HG03571 (cell line): ENCODE measurements at regions not wholly inside any gene's neighbourhood (a gene's known extent, or its start where the extent isn't known, plus 50 kb on each side); places are given as distances from the start of the nearest gene placed in this dataset.
A peak's percentile ranks its signal among the peaks of the same experiment; 100 is the strongest.
"Not testable (repeated sequence)": the region's sequence is repeated elsewhere in the genome, so short reads cannot be mapped to it uniquely, and the experiment has no call there.

Experiments used
- ATAC-seq: cut with Tn5 transposase; IDR thresholded peaks from one replicate; pipeline ENCODE4 v1.9.1; 2021; ENCODE audit not compliant: unreplicated experiment

GRCh38 chr5:21071986-21072385 is 1084.0 kb upstream of the CDH18 start:
- ATAC-seq = no peak

GRCh38 chr5:21071421-21071820 is 1083.4 kb upstream of the CDH18 start:
- ATAC-seq = no peak

- ATAC-seq = no peak
Measured at GRCh38 chr5:21070858-21071257, 1082.9 kb upstream of the CDH18 start.

- ATAC-seq = no peak
Measured at GRCh38 chr5:21067724-21068123, 1079.7 kb upstream of the CDH18 start.

- no peak for ATAC-seq
Measured at GRCh38 chr5:21063146-21063545, 1075.1 kb upstream of the CDH18 start.

DNA sequence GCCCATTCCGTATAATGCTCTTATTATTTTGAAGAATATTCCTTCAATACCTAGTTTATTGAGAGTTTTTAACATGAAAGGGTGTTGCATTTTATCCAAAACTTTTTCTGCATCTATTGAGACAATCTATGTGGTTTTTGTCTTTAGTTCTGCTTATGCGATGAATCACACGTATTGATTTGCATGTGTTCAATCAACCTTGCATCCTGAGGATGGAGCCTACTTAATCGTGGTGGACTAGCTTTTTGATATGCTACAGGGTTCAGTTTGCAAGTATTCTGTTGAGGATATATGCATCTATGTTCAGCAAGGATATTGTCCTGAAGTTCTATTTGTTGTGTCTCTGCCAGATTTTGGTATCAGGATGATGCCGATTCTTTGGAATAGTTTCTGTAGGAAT is 1070.3 kb upstream of the CDH18 start:
- peak; percentile 98 for ATAC-seq

DNA sequence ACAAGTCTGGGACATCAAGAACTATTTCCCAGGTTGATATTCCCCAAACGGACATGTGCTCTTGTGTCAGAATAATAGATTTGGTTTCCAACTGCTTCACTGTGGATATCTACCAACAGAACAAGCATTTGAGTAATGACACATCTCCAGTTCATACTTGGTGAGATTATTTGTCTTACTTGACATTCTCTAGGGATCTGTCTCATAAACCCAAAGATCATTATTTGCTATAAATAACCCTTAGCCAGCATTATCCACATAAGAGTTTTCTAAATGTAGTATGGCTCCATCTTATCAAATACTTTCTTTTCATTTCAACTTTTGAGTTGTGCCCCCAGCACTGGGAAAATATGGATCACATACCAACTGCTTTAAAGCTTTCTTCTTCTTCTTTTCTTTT is 1063.9 kb upstream of the CDH18 start:
- no peak for ATAC-seq

GRCh38 chr5:21049901-21050300 is 1061.9 kb upstream of the CDH18 start:
- no peak for ATAC-seq

DNA sequence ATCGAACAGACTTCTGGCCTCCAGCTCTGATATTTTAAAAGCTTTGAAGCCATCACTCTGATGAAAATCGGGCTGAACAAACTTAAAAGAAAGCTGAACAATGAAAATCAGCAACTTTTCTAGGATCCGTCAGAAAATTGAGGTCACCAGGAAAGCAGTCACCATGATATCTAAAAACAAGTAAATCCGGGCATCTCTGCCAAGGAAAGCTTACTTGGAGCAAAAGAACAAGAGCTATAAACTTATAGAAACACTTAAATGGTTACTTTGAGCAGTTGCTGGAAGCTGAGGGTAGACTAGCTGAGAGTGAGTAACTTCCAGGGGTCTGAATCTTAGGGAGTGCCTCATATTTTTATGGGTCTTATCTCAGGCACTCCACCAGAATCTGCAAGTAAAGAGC is 1043.0 kb upstream of the CDH18 start:
- no peak for ATAC-seq

GRCh38 chr5:21024966-21025365 is 1037.0 kb upstream of the CDH18 start:
- no peak for ATAC-seq

- ATAC-seq = no peak
Measured at GRCh38 chr5:21013237-21013636, 1025.2 kb upstream of the CDH18 start.

- ATAC-seq = no peak
Measured at GRCh38 chr5:21007781-21008180, 1019.8 kb upstream of the CDH18 start.

DNA sequence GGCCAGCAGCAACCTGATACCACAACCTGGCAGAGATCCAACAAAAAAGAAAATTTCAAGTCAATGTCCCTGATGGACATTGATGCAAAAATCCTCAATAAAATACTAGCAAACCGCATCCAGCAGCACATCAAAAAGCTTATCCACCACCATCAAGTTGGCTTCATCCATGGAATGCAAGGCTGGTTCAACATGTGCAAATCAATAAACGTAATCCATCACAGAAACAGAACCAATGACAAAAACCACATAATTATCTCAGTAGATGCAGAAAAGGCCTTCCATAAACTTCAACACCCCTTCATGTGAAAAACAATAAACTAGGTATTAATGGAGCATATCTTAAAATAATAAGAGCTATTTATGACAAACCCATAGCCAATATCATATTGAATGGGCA is 1000.9 kb upstream of the CDH18 start:
- ATAC-seq = not testable (repeated sequence)

DNA sequence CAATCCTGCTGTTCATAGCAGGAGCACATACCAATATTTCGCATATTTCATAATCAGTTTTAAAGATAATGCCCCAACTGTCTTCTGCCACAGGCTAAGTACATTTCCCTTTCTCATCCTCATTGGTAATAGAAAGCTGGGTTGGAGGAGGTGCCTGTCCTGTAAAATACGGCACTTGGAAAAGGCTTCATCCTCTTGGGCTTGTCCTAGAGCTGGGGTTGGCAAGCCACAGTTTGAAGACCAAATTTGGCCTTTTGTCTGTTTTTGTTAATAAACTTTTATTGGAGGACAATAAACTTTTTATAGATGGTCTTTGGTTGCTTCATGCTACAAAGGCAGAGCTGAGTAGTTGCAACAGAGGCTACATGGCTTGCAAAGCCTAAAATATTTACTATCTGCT is 997.8 kb upstream of the CDH18 start:
- ATAC-seq = no peak

DNA sequence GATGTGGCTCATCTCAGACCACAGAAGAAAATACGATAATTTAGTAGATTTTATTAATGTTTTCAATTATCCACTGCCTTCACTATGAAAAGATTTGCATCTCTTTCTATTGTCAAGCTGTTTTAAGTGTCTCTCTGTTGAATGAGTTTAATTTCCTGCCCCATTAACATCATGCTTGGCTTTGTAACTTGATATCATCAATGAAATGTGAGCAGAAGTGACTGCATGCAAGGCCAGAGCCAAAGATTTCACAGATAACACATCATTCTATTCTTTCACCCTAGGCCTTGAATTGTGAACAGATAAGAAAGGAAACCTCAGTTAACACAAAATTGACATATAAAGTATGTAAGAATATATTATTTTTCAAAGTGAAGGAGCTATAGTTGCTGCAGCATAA is 986.4 kb upstream of the CDH18 start:
- ATAC-seq = no peak

DNA sequence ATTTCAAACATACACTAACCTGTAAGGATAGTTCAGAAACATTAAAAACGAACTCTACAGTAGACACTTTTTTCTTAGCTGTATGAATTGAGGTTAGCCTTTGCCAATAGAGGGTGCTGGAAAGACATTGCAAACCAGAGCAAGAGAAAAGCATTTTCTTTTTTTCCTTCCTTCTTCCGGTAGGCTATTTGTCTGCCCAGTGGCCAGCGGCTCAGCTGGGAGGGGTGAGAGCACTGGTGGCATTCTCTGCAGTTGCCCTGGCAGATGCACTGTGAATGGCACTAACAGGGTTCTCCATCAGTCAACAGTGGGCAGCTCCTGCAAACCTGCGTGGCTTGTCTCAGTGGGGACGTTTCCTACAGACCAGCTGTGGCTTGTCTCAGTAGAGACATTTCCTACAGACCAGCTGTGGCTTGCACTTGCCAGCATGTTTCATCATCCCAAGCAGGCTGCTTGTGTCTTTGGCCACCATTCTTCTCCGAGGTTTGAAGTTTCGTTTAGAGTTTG is 984.5 kb upstream of the CDH18 start:
- no peak for ATAC-seq

- ATAC-seq = no peak
Measured at GRCh38 chr5:20959347-20959746, 971.3 kb upstream of the CDH18 start.

DNA sequence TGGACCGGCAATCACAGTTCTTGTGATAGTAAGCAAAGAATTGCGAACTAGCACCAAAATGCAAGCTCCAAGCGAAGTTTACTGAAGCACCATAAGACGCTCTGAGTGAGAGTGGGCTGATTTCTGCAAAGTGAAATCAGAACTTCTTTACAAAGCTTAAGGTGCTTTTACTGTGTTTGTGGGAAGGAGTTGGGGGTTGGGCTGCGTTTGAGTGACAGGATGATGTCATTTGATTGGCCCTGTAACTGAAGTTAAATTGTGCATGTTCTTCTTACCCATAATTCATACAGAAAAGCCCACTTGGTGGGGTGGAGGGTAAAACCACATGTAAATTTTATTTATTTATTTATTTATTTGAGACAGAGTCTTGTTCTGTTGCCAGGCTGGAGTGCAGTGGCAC is 970.6 kb upstream of the CDH18 start:
- no peak for ATAC-seq

DNA sequence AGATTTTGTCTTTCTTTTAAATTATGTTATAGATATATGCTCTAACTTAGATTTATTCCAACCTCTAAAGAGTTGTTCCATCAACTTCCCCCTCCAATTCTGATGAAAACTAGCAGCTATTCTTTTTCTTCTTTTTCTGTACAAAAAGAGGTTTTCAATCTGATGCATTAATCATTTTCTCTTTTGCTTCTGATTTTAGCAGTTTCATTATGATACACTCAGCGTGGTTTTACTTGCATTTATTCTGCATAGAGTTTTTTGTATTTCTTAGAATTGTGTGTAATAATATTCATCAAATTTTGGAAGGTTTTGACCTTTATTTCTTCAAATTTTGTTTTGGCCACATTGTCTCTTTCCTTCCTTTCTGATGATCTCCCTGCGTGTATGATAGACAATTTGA is 968.1 kb upstream of the CDH18 start:
- no peak for ATAC-seq

DNA sequence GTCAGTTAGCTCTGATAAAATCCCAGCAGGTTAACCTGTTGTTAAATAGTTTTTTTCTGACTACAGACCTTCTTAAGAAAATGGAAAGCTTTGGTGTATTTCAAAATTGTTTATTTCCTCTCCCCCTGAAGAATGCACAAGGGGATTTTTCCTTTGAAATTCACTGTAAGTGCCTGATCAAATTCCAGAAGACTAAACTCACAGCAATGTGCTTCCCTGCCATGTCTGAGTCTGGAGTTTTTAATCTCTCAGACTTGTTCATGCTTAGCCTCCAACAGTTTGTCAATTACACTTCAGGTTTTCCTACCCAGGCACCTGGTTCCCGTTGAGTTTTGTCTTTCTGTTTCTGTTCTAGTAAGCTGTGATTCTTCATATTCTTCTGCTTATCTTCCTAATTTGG is 961.6 kb upstream of the CDH18 start:
- no peak for ATAC-seq

GRCh38 chr5:20943183-20943971 is 955.4 kb upstream of the CDH18 start:
- not testable (repeated sequence) for ATAC-seq

GRCh38 chr5:20942603-20943002 is 954.6 kb upstream of the CDH18 start:
- not testable (repeated sequence) for ATAC-seq

DNA sequence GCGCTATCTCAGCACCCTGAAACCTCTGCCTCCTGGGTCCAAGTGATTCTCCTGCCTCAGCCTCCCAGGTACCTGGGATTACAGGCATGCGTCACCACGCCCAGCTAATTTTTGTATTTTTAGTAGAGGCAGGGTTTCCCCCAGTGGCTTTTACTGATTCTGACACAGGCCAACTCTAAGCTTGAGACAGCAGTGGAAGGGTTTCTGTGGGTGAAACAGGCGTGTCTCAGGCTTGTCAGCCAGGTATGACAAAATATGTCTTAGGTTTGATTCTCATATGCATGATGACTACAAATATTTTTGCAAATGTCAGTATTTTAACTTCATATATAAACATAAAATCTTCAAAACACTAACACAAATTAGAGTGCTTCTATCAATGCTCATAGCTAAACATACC is 952.8 kb upstream of the CDH18 start:
- ATAC-seq = not testable (repeated sequence)
